Loucy (cell line): ENCODE measurements at regions not wholly inside any gene's neighbourhood (a gene's known extent, or its start where the extent isn't known, plus 50 kb on each side); places are given as distances from the start of the nearest gene placed in this dataset.

Experiments used
- H2AFZ ChIP-seq: fragments of 200-600 bp; sonication (generic); 2 replicates; pipeline ENCODE4 v1.6.0; 2016; ENCODE audit warnings: antibody characterized with exemption, mild to moderate bottlenecking, low read length, moderate library complexity
- H3F3A ChIP-seq: fragments of 200-600 bp; 2 replicates; pipeline ENCODE4 v1.6.0; 2016; ENCODE audit warnings: antibody characterized with exemption, low read depth, mild to moderate bottlenecking
- H3K27me3 ChIP-seq: fragments of 200-600 bp; sonication (generic); 2 replicates; pipeline ENCODE4 v1.6.1; 2014; ENCODE audit warnings: low read length, mild to moderate bottlenecking; ENCODE audit not compliant: insufficient read depth, poor library complexity, severe bottlenecking
- H3K36me3 ChIP-seq: fragments of 200-600 bp; sonication (generic); 2 replicates; pipeline ENCODE4 v1.6.1; 2016; ENCODE audit warnings: low read length; ENCODE audit not compliant: insufficient read depth
- H3K4me1 ChIP-seq: fragments of 200-600 bp; sonication (generic); 2 replicates; pipeline ENCODE4 v1.5.1; 2014; ENCODE audit warnings: low read length, mild to moderate bottlenecking; ENCODE audit not compliant: insufficient read depth, poor library complexity, severe bottlenecking
- H3K4me2 ChIP-seq: fragments of 200-600 bp; sonication (generic); 2 replicates; pipeline ENCODE4 v1.6.0; 2014; ENCODE audit warnings: antibody characterized with exemption, low read length, low read depth, mild to moderate bottlenecking; ENCODE audit not compliant: poor library complexity, severe bottlenecking
- H3K4me3 ChIP-seq: fragments of 200-600 bp; sonication (generic); 2 replicates; pipeline ENCODE4 v1.5.1; 2014; ENCODE audit warnings: low read length, mild to moderate bottlenecking, mixed read lengths; ENCODE audit not compliant: poor library complexity, severe bottlenecking
- H3K79me2 ChIP-seq: fragments of 200-600 bp; sonication (generic); 2 replicates; pipeline ENCODE4 v1.6.1; 2014; ENCODE audit warnings: low read length; ENCODE audit not compliant: insufficient read depth
- H3K9ac ChIP-seq: fragments of 200-600 bp; sonication (generic); 2 replicates; pipeline ENCODE4 v1.6.0; 2014; ENCODE audit warnings: mild to moderate bottlenecking, low read depth, low read length, moderate library complexity; ENCODE audit not compliant: poor library complexity, severe bottlenecking
- H3K9me2 ChIP-seq: fragments of 200-600 bp; sonication (generic); replicated peaks from 2 replicates; pipeline ENCODE4 v1.6.1; 2016; ENCODE audit warnings: low read depth, low read length, mixed read lengths
- H3K9me3 ChIP-seq: fragments of 200-600 bp; sonication (generic); 2 replicates; pipeline ENCODE4 v1.6.1; 2014; ENCODE audit warnings: mild to moderate bottlenecking, antibody characterized with exemption, low read length, low read depth; ENCODE audit not compliant: insufficient read depth
- H4K20me1 ChIP-seq: fragments of 200-600 bp; sonication (generic); 2 replicates; pipeline ENCODE4 v1.6.0; 2014; ENCODE audit warnings: antibody characterized with exemption, low read length, mild to moderate bottlenecking; ENCODE audit not compliant: insufficient read depth, poor library complexity, severe bottlenecking
- CTCF ChIP-seq: fragments of 200-600 bp; sonication (generic); conservative IDR thresholded peaks from 2 replicates; pipeline ENCODE4 v1.5.1; 2014; ENCODE audit warnings: mild to moderate bottlenecking, antibody characterized with exemption, low read length
- EZH2phosphoT487 ChIP-seq: fragments of 200-600 bp; IDR thresholded peaks from 2 replicates; pipeline ENCODE4 v1.6.1; 2018; ENCODE audit warnings: antibody characterized with exemption, mild to moderate bottlenecking, moderate library complexity, borderline replicate concordance

GRCh38 chr2:3023531-3023930 is 354.1 kb downstream of the EIPR1 start:
- H3K27me3 ChIP-seq = no peaks in the 10 kb centered on the region
- TF ChIP-seq CTCF = no peak
- TF ChIP-seq EZH2phosphoT487 = no peak
- no peak overlapping the region for H2AFZ ChIP-seq
- H3F3A ChIP-seq = no peaks in the 10 kb centered on the region
- no peak overlapping the region for H3K4me2 ChIP-seq
- H3K9me3 ChIP-seq = peaks cover 3% of the 10 kb centered on the region; the same call in 1 of the 2 replicates
- no peaks in the 10 kb centered on the region for H3K79me2 ChIP-seq
- no peaks in the 10 kb centered on the region for H3K4me1 ChIP-seq
- H3K36me3 ChIP-seq = no peaks in the 10 kb centered on the region
- H3K9me2 ChIP-seq = no peaks in the 10 kb centered on the region
- H4K20me1 ChIP-seq = no peaks in the 10 kb centered on the region
- H3K4me3 ChIP-seq = no peak overlapping the region
- no peak overlapping the region for H3K9ac ChIP-seq

- H2AFZ ChIP-seq = no peak overlapping the region
- TF ChIP-seq EZH2phosphoT487 (no peak), CTCF (no peak)
- no peak overlapping the region for H3K4me3 ChIP-seq
- H3F3A ChIP-seq = no peaks in the 10 kb centered on the region
- H3K9me2 ChIP-seq = no peaks in the 10 kb centered on the region
- H3K79me2 ChIP-seq = no peaks in the 10 kb centered on the region
- H4K20me1 ChIP-seq = no peaks in the 10 kb centered on the region
- no peak overlapping the region for H3K4me2 ChIP-seq
- no peaks in the 10 kb centered on the region; the same call in 1 of the 2 replicates for H3K9me3 ChIP-seq
- H3K4me1 ChIP-seq = no peaks in the 10 kb centered on the region
- H3K27me3 ChIP-seq = no peaks in the 10 kb centered on the region
- no peaks in the 10 kb centered on the region for H3K36me3 ChIP-seq
- H3K9ac ChIP-seq = no peak overlapping the region
Observed at GRCh38 chr2:3022841-3023372, 354.7 kb downstream of the EIPR1 start.

GRCh38 chr2:3021720-3022119 is 355.9 kb downstream of the EIPR1 start:
- Histone ChIP-seq H3K4me1 (no peaks in the 10 kb centered on the region), H3K79me2 (no peaks in the 10 kb centered on the region), H2AFZ (no peak overlapping the region), H3K27me3 (no peaks in the 10 kb centered on the region), H3K4me3 (no peak overlapping the region), H3F3A (no peaks in the 10 kb centered on the region), H4K20me1 (no peaks in the 10 kb centered on the region), H3K9ac (no peak overlapping the region), H3K9me2 (no peaks in the 10 kb centered on the region), H3K36me3 (no peaks in the 10 kb centered on the region), H3K4me2 (no peak overlapping the region), H3K9me3 (peaks cover 3% of the 10 kb centered on the region)
- no peak for TF ChIP-seq CTCF
- no peak for TF ChIP-seq EZH2phosphoT487
